ENCODE measurements at regions not wholly inside any gene's neighbourhood (a gene's known extent, or its start where the extent isn't known, plus 50 kb on each side); places are given as distances from the start of the nearest gene placed in this dataset.

GRCh38 chr4:166682200-166682599, 552.1 kb downstream of the SPOCK3 start:
- Mint-ChIP-seq H3K9me3 (peaks cover 4% of the 10 kb centered on the region), H3K4me3 (no peak overlapping the region), H3K4me1 (ENCODE audit: low read depth) (no peaks in the 10 kb centered on the region), H3K27me3 (ENCODE audit: insufficient read depth) (no peaks in the 10 kb centered on the region), H3K36me3 (ENCODE audit: low read depth) (no peaks in the 10 kb centered on the region), H3K27ac (no peak overlapping the region)
- DNase-seq, result no peak
- TF ChIP-seq CTCF (IDR thresholded peaks at IDR 0.05), result no peak

Data from HFFc6 (cell line).